Peyer's patch (tissue), 4 donors: ENCODE measurements at regions not wholly inside any gene's neighbourhood (a gene's known extent, or its start where the extent isn't known, plus 50 kb on each side); places are given as distances from the start of the nearest gene placed in this dataset.

ENCODE experiments used
- CTCF ChIP-seq, 6 experiments: fragments of 450-650 bp in 4 of 6; fragments of 200-600 bp in 2 of 6; sonication (generic) in 1 of 6; IDR thresholded peaks; one replicate each; pipeline ENCODE4 v1.5.1; 2017 to 2019; ENCODE audit warnings: antibody characterized with exemption in 6 of 6, mild to moderate bottlenecking in 3 of 6, moderate library complexity in 1 of 6
- POLR2A ChIP-seq, 2 donors: fragments of 450-650 bp; IDR thresholded peaks; one replicate each; pipeline ENCODE4 v1.5.1; 2017; ENCODE audit warnings: antibody characterized with exemption in 2 of 2, mild to moderate bottlenecking in 2 of 2, moderate library complexity in 2 of 2

GRCh38 chr5:37930350-37930749 is 90.5 kb upstream of the GDNF start:
- TF ChIP-seq CTCF (IDR thresholded peaks at IDR 0.05) (no peak), POLR2A (IDR thresholded peaks at IDR 0.05) (no peak)
